ENCODE measurements at regions not wholly inside any gene's neighbourhood (a gene's known extent, or its start where the extent isn't known, plus 50 kb on each side); places are given as distances from the start of the nearest gene placed in this dataset.

DNA sequence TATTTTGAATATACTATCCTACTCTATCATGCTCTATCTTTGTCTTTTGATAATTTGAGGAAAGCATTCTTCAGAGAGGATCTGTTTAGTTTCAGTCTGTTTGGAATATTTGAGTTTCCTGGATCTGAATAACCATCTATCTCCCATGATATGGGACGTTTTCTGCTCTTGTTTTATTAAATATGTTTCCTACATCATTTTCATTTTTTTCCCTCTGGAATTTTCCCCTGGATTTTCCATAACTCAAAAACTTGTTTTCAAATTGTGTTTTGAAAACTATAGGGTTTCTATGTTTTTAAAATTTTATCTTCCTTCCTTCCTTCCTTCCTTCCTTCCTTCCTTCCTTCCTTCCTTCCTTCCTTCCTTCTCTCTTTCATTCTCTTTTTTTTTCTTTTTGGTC lies 974.2 kb downstream of the TMEM121 start:
- no peak for DNase-seq (ENCODE audit: low read depth in 1 of 2, low spot score in 1 of 2)
- POLR2A ChIA-PET = no interaction called here
- TF ChIP-seq, protein P1, sequence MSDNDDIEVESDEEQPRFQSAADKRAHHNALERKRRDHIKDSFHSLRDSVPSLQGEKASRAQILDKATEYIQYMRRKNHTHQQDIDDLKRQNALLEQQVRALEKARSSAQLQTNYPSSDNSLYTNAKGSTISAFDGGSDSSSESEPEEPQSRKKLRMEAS (IDR thresholded peaks at IDR 0.05) = no peak
- no peak for TF ChIP-seq HOXB5 (CRISPR knock-in tag; IDR thresholded peaks at IDR 0.05)
- TF ChIP-seq PHF8 (IDR thresholded peaks at IDR 0.05; ENCODE audit: borderline replicate concordance, low read depth) = no peak
- no peak for TF ChIP-seq BHLHE40 (IDR thresholded peaks at IDR 0.05; ENCODE audit: low read depth, low read length)
- no peak for TF ChIP-seq KDM5A (IDR thresholded peaks at IDR 0.05)
- TF ChIP-seq HOXB13 (CRISPR knock-in tag; IDR thresholded peaks at IDR 0.05; ENCODE audit: low read depth) = no peak
- no peak for TF ChIP-seq REST (IDR thresholded peaks at IDR 0.05)
- no peak for TF ChIP-seq RARB (CRISPR knock-in tag; IDR thresholded peaks at IDR 0.05)
- TF ChIP-seq RAD21 (conservative IDR thresholded peaks at IDR 0.05 in 1 of 2, IDR thresholded peaks at IDR 0.05 in 1 of 2) = no peak
- 5% methylated on average over 1 of the region's 1 CpG for WGBS (ENCODE audit: missing lambda C conversion rate)
- no peak overlapping the region for H3K4me2 ChIP-seq
- CTCF ChIA-PET = interaction anchor here (0.6 kb wide), 1 partner anchor 20 kb away, joined by 3 read pairs; no protein-coding TSS in a partner anchor
- H3K9me3 ChIP-seq = no peaks in the 10 kb centered on the region
- H3K4me1 ChIP-seq = no peaks in the 10 kb centered on the region
- H3K4me3 ChIP-seq = no peak overlapping the region
- no peak overlapping the region for H3K27ac ChIP-seq
- ATAC-seq = no peak
- no peak for FAIRE-seq

DNA sequence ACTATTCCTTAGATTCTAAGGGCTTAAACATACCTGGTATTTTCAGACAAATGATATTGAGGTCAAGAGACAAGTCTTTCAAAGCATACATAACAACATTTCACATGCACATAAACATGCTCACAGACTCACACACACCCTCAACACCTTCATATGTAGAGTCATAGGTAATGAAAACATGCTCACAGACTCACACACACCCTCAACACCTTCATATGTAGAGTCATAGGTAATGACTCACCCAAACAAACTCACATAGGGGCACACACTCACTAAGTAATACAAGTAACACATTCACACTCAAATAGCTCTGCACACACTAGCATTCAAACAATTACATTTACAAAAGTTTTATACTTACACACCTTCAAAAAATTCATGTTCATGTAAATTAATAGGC lies 975.5 kb downstream of the TMEM121 start:
- H3K4me3 ChIP-seq = no peak overlapping the region
- no peak for DNase-seq (ENCODE audit: low read depth in 1 of 2, low spot score in 1 of 2)
- ChIA-PET POLR2A (no interaction called here), CTCF (interaction anchor here (1.2 kb wide), 1 partner anchor 12 kb away, joined by 5 read pairs; no protein-coding TSS in a partner anchor)
- FAIRE-seq = no peak
- no peak overlapping the region for H3K27ac ChIP-seq
- no peak overlapping the region for H3K4me2 ChIP-seq
- ATAC-seq = no peak
- TF ChIP-seq FOXS1 (CRISPR knock-in tag; IDR thresholded peaks at IDR 0.05) (no peak), HES2 (IDR thresholded peaks at IDR 0.05) (no peak), PHF8 (IDR thresholded peaks at IDR 0.05; ENCODE audit: borderline replicate concordance, low read depth) (no peak)
- no peaks in the 10 kb centered on the region for H3K4me1 ChIP-seq
- no peaks in the 10 kb centered on the region for H3K9me3 ChIP-seq

- no peak for TF ChIP-seq GATA3 (IDR thresholded peaks at IDR 0.05; ENCODE audit: borderline replicate concordance)
- TF ChIP-seq, protein P2, sequence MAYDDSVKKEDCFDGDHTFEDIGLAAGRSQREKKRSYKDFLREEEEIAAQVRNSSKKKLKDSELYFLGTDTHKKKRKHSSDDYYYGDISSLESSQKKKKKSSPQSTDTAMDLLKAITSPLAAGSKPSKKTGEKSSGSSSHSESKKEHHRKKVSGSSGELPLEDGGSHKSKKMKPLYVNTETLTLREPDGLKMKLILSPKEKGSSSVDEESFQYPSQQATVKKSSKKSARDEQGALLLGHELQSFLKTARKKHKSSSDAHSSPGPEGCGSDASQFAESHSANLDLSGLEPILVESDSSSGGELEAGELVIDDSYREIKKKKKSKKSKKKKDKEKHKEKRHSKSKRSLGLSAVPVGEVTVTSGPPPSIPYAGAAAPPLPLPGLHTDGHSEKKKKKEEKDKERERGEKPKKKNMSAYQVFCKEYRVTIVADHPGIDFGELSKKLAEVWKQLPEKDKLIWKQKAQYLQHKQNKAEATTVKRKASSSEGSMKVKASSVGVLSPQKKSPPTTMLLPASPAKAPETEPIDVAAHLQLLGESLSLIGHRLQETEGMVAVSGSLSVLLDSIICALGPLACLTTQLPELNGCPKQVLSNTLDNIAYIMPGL (CRISPR knock-in tag; IDR thresholded peaks at IDR 0.05; ENCODE audit: borderline replicate concordance) = no peak
- Histone ChIP-seq H3K4me2 (no peak overlapping the region), H3K4me1 (no peaks in the 10 kb centered on the region), H3K9me3 (no peaks in the 10 kb centered on the region), H3K4me3 (no peak overlapping the region), H3K27ac (no peak overlapping the region)
- FAIRE-seq (no peak), DNase-seq (ENCODE audit: low read depth in 1 of 2, low spot score in 1 of 2) (no peak), ATAC-seq (no peak)
- WGBS (ENCODE audit: missing lambda C conversion rate) = 0% methylated on average over 1 of the region's 1 CpG
- POLR2A ChIA-PET = no interaction called here
- CTCF ChIA-PET = no interaction called here
Observed at GRCh38 chr14:106505366-106505765, 979.0 kb downstream of the TMEM121 start.

- 24% methylated on average over 8 of the region's 8 CpGs for WGBS (ENCODE audit: missing lambda C conversion rate)
- H3K27ac ChIP-seq = no peak overlapping the region
- CTCF ChIA-PET = no interaction called here
Observed at GRCh38 chr14:106506881-106507305, 980.5 kb downstream of the TMEM121 start.

More at GRCh38 chr14:106506881-106507305, 980.5 kb downstream of the TMEM121 start:
- Histone ChIP-seq H3K4me3 (no peak overlapping the region), H3K4me1 (no peaks in the 10 kb centered on the region), H3K4me2 (no peak overlapping the region), H3K9me3 (no peaks in the 10 kb centered on the region)
- TF ChIP-seq GATA3 (IDR thresholded peaks at IDR 0.05; ENCODE audit: borderline replicate concordance) = no peak
- TF ChIP-seq TFCP2L1 (CRISPR knock-in tag; IDR thresholded peaks at IDR 0.05) = no peak
- no peak for TF ChIP-seq POLR2A (IDR thresholded peaks at IDR 0.05; ENCODE audit: low read length)
- TF ChIP-seq ZFP36 (IDR thresholded peaks at IDR 0.05; ENCODE audit: borderline replicate concordance, partially characterized antibody) = no peak
- TF ChIP-seq MYC (IDR thresholded peaks at IDR 0.05; ENCODE audit: borderline replicate concordance, low read length) = no peak
- no peak for TF ChIP-seq ZSCAN20 (CRISPR knock-in tag; IDR thresholded peaks at IDR 0.05)
- no peak for TF ChIP-seq CHD4 (IDR thresholded peaks at IDR 0.05; ENCODE audit: borderline replicate concordance)
- no peak for TF ChIP-seq CEBPB (IDR thresholded peaks at IDR 0.05)
- no peak for TF ChIP-seq KDM1A (IDR thresholded peaks at IDR 0.05; ENCODE audit: low read depth)
- TF ChIP-seq, protein P3, sequence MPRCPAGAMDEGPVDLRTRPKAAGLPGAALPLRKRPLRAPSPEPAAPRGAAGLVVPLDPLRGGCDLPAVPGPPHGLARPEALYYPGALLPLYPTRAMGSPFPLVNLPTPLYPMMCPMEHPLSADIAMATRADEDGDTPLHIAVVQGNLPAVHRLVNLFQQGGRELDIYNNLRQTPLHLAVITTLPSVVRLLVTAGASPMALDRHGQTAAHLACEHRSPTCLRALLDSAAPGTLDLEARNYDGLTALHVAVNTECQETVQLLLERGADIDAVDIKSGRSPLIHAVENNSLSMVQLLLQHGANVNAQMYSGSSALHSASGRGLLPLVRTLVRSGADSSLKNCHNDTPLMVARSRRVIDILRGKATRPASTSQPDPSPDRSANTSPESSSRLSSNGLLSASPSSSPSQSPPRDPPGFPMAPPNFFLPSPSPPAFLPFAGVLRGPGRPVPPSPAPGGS (IDR thresholded peaks at IDR 0.05) = no peak
- TF ChIP-seq MAFK (IDR thresholded peaks at IDR 0.05; ENCODE audit: partially characterized antibody) = no peak
- TF ChIP-seq ZC3H11A (IDR thresholded peaks at IDR 0.05) = no peak
- no peak for TF ChIP-seq HOXA7 (CRISPR knock-in tag; IDR thresholded peaks at IDR 0.05)
- no peak for DNase-seq (ENCODE audit: low read depth in 1 of 2, low spot score in 1 of 2)
- no peak for ATAC-seq
- no peak for FAIRE-seq
- POLR2A ChIA-PET = no interaction called here
